Transverse colon (tissue), 3 donors: ENCODE measurements at regions not wholly inside any gene's neighbourhood (a gene's known extent, or its start where the extent isn't known, plus 50 kb on each side); places are given as distances from the start of the nearest gene placed in this dataset.

Experiments used
- CTCF ChIP-seq, 5 experiments: fragments of 200-600 bp in 3 of 5; fragments of 450-650 bp in 2 of 5; sonication (generic) in 3 of 5; IDR thresholded peaks; 1 replicate in 2 of 5; 2 replicates in 3 of 5; pipeline ENCODE4 v1.5.1; 2016 to 2017; ENCODE audit warnings: antibody characterized with exemption in 5 of 5, inconsistent platforms in 3 of 5, mild to moderate bottlenecking in 2 of 5, moderate library complexity in 1 of 5
- POLR2A ChIP-seq: fragments of 450-650 bp; IDR thresholded peaks from one replicate; pipeline ENCODE4 v1.6.1; 2016; ENCODE audit warnings: antibody characterized with exemption, mild to moderate bottlenecking, moderate library complexity

DNA sequence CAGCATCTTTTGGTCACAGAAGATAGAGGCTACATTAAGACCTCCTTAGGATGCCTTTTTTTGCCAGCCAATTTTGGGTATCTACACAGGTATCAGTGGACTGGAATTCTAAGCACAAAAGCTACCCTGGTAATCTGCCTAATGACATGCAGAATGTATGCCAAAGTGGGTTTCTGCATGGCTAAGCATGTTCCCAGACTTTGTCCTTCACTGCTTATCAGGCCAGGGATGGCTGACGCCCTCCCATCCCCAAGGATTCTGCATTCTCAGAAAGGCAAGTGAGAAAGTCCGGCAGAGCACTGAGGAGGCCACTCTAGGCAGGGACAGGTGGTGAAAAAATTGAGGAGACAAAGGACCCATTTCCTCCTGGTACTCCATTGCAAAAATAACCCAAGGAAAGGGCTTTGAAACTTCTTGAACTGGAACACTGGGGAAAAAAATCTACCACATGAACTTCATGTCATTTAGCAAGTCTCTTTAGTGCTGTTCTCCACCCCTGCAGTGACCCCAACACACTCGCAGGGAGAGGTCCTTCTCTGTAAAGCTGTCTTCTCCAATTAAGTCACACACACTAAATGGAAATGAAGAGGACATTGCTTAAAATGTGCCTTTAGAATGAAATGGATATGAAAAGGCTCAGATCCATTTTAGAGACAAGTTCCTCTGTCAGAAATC lies 91.7 kb upstream of the MAX start:
- TF ChIP-seq CTCF (IDR thresholded peaks at IDR 0.05), result no peak
- no peak for TF ChIP-seq POLR2A
